Tibial nerve (tissue), 4 donors: ENCODE measurements at regions not wholly inside any gene's neighbourhood (a gene's known extent, or its start where the extent isn't known, plus 50 kb on each side); places are given as distances from the start of the nearest gene placed in this dataset.

ENCODE experiments used
- CTCF ChIP-seq, 5 experiments: fragments of 200-600 bp in 3 of 5; fragments of 450-650 bp in 2 of 5; sonication (generic) in 3 of 5; IDR thresholded peaks; one replicate each; pipeline ENCODE4 v1.5.1; 2016 to 2019; ENCODE audit warnings: antibody characterized with exemption in 5 of 5, mild to moderate bottlenecking in 3 of 5, moderate library complexity in 2 of 5
- EP300 ChIP-seq, 2 donors: sonication (generic); formaldehyde crosslinking; IDR thresholded peaks; one replicate each; pipeline ENCODE4 v1.6.1; 2017; ENCODE audit warnings: antibody characterized with exemption in 2 of 2, mild to moderate bottlenecking in 1 of 2
- POLR2A ChIP-seq, 2 donors: fragments of 450-650 bp; IDR thresholded peaks; one replicate each; pipeline ENCODE4 v1.6.1; 2017; ENCODE audit warnings: antibody characterized with exemption in 2 of 2, mild to moderate bottlenecking in 2 of 2, moderate library complexity in 2 of 2

- TF ChIP-seq CTCF (IDR thresholded peaks at IDR 0.05) (no peak), POLR2A (IDR thresholded peaks at IDR 0.05) (no peak), EP300 (IDR thresholded peaks at IDR 0.05) (no peak)
Measured at GRCh38 chr2:175275539-175275938, 94.0 kb upstream of the ATP5MC3 start.
